NCI-H128 (cell line): ENCODE measurements at regions not wholly inside any gene's neighbourhood (a gene's known extent, or its start where the extent isn't known, plus 50 kb on each side); places are given as distances from the start of the nearest gene placed in this dataset.

ENCODE experiments used
- DNase-seq: peaks from one replicate; lab custom pipeline; 2025; ENCODE audit not compliant: unreplicated experiment; lab: John Stamatoyannopoulos, UW

GRCh38 chr13:106772006-106772601, 204.2 kb upstream of the ARGLU1 start:
- no peak for DNase-seq

GRCh38 chr13:106768991-106769390, 201.1 kb upstream of the ARGLU1 start:
- no peak for DNase-seq

GRCh38 chr13:106762708-106763107, 194.8 kb upstream of the ARGLU1 start:
- DNase-seq: no peak

- no peak for DNase-seq
Measured at GRCh38 chr13:106756446-106756845, 188.5 kb upstream of the ARGLU1 start.

- no peak for DNase-seq
Measured at GRCh38 chr13:106755542-106755941, 187.6 kb upstream of the ARGLU1 start.

- no peak for DNase-seq
Measured at GRCh38 chr13:106753251-106753650, 185.3 kb upstream of the ARGLU1 start.

- no peak for DNase-seq
Measured at GRCh38 chr13:106752584-106753170, 184.7 kb upstream of the ARGLU1 start.

GRCh38 chr13:106748785-106749184, 180.8 kb upstream of the ARGLU1 start:
- no peak for DNase-seq

GRCh38 chr13:106744516-106744915, 176.6 kb upstream of the ARGLU1 start:
- DNase-seq: no peak

GRCh38 chr13:106738186-106738678, 170.3 kb upstream of the ARGLU1 start:
- DNase-seq: no peak

- DNase-seq: no peak
Measured at GRCh38 chr13:106736941-106737340, 169.0 kb upstream of the ARGLU1 start.

GRCh38 chr13:106734198-106734597, 166.3 kb upstream of the ARGLU1 start:
- no peak for DNase-seq

GRCh38 chr13:106723036-106723435, 155.1 kb upstream of the ARGLU1 start:
- DNase-seq: no peak

- no peak for DNase-seq
Measured at GRCh38 chr13:106722620-106723019, 154.7 kb upstream of the ARGLU1 start.

- no peak for DNase-seq
Measured at GRCh38 chr13:106721599-106721998, 153.7 kb upstream of the ARGLU1 start.

- no peak for DNase-seq
Measured at GRCh38 chr13:106714271-106714982, 146.5 kb upstream of the ARGLU1 start.

- DNase-seq: no peak
Measured at GRCh38 chr13:106712381-106712780, 144.4 kb upstream of the ARGLU1 start.

GRCh38 chr13:106710266-106710665, 142.3 kb upstream of the ARGLU1 start:
- DNase-seq: no peak

- DNase-seq: no peak
Measured at GRCh38 chr13:106709522-106709921, 141.6 kb upstream of the ARGLU1 start.

- no peak for DNase-seq
Measured at GRCh38 chr13:106702505-106702904, 134.6 kb upstream of the ARGLU1 start.

- no peak for DNase-seq
Measured at GRCh38 chr13:106701771-106702341, 133.9 kb upstream of the ARGLU1 start.

GRCh38 chr13:106700439-106700838, 132.5 kb upstream of the ARGLU1 start:
- DNase-seq: no peak
